K562 (cell line): ENCODE measurements at regions not wholly inside any gene's neighbourhood (a gene's known extent, or its start where the extent isn't known, plus 50 kb on each side); places are given as distances from the start of the nearest gene placed in this dataset.

Source experiments
- ASH1L ChIP-seq: fragments of 450-650 bp; IDR thresholded peaks from 2 replicates; pipeline ENCODE4 v1.6.1; 2018; ENCODE audit warnings: borderline replicate concordance, mild to moderate bottlenecking, low read depth; ENCODE audit not compliant: partially characterized antibody
- CBX1 ChIP-seq: sonication (generic); IDR thresholded peaks from 2 replicates; pipeline ENCODE4 v1.6.1; 2016; ENCODE audit warnings: antibody characterized with exemption, low read depth, mild to moderate bottlenecking
- DMBX1 ChIP-seq: fragments of 250-450 bp; sonication (Bioruptor Pico); IDR thresholded peaks from 2 replicates; pipeline ENCODE4 v1.8.0; 2022; ENCODE audit warnings: inconsistent platforms, mild to moderate bottlenecking, moderate library complexity, borderline replicate concordance
- FOXK2 ChIP-seq, 2 experiments: fragments of 450-650 bp; IDR thresholded peaks in 1 of 2; conservative IDR thresholded peaks in 1 of 2; 2 replicates each; pipeline ENCODE4 v1.6.1; 2016; ENCODE audit warnings: low read depth in 2 of 2, mild to moderate bottlenecking in 1 of 2
- FUS ChIP-seq: fragments of 200-400 bp; formaldehyde crosslinking; optimal IDR thresholded peaks from 2 replicates; pipeline ENCODE3; 2017; ENCODE audit warnings: low read depth, low read length
- HMGN3 ChIP-seq: IDR thresholded peaks from 2 replicates; pipeline ENCODE4 v1.6.1; 2011; ENCODE audit warnings: borderline replicate concordance, low read depth, mild to moderate bottlenecking, mixed read lengths, low read length; ENCODE audit not compliant: insufficient read length; ENCODE audit errors: extremely low read depth
- ILF3 ChIP-seq: fragments of 450-650 bp; IDR thresholded peaks from 2 replicates; pipeline ENCODE4 v1.6.1; 2018; ENCODE audit warnings: antibody characterized with exemption, mild to moderate bottlenecking, moderate library complexity, borderline replicate concordance
- MAFG ChIP-seq: fragments of 450-650 bp; conservative IDR thresholded peaks from 2 replicates; pipeline ENCODE4 v1.6.1; 2016; ENCODE audit warnings: missing genetic modification characterization, missing compliant biosample characterization
- PHB ChIP-seq: fragments of 250-450 bp; sonication (Bioruptor Pico); IDR thresholded peaks from 2 replicates; pipeline ENCODE4 v1.5.0; 2021
- PHF20 ChIP-seq: fragments of 450-650 bp; IDR thresholded peaks from 2 replicates; pipeline ENCODE4 v1.6.1; 2018; ENCODE audit not compliant: partially characterized antibody
- SRSF1 ChIP-seq: fragments of 200-400 bp; formaldehyde crosslinking; IDR thresholded peaks from 2 replicates; pipeline ENCODE4 v1.6.1; 2017; ENCODE audit warnings: mild to moderate bottlenecking, low read depth, low read length, moderate library complexity
- TCF3 ChIP-seq: sonication (generic); formaldehyde crosslinking; IDR thresholded peaks from 2 replicates; pipeline ENCODE4 v1.4.0; 2020; ENCODE audit warnings: mild to moderate bottlenecking, missing genetic modification reagents
- TEAD2 ChIP-seq: fragments of 450-650 bp; IDR thresholded peaks from 2 replicates; pipeline ENCODE4 v1.6.1; 2016; ENCODE audit warnings: missing genetic modification characterization, control low read depth, missing compliant biosample characterization
- TGIF2 ChIP-seq: sonication (generic); formaldehyde crosslinking; IDR thresholded peaks from 2 replicates; pipeline ENCODE4 v1.8.1; 2022; ENCODE audit warnings: mild to moderate bottlenecking, missing genetic modification reagents, moderate library complexity
- ZKSCAN1 ChIP-seq: fragments of 150-350 bp; IDR thresholded peaks from 2 replicates; pipeline ENCODE4 v1.6.1; 2016; ENCODE audit warnings: low read depth, low read length
- ZNF239 ChIP-seq: fragments of 250-450 bp; sonication (Bioruptor Pico); IDR thresholded peaks from 2 replicates; pipeline ENCODE4 v1.4.0; 2020; ENCODE audit warnings: mild to moderate bottlenecking
- ZNF253 ChIP-seq: fragments of 250-450 bp; sonication (Bioruptor Pico); conservative IDR thresholded peaks from 2 replicates; pipeline ENCODE4 v1.6.1; 2021; ENCODE audit warnings: mild to moderate bottlenecking
- ZNF584 ChIP-seq: fragments of 200-800 bp; sonication (Bioruptor generic); IDR thresholded peaks from 2 replicates; pipeline ENCODE4 v1.6.1; 2016; ENCODE audit warnings: low read depth, mild to moderate bottlenecking, missing genetic modification characterization, missing compliant biosample characterization
- TF ChIP-seq, protein P1 (sequence below): fragments of 250-450 bp; sonication (Bioruptor Pico); IDR thresholded peaks from 2 replicates; pipeline ENCODE4 v1.4.0; 2020
- TF ChIP-seq, protein P2 (sequence below), 2 experiments: fragments of 250-450 bp in 1 of 2; fragments of 450-650 bp in 1 of 2; sonication (Bioruptor Pico) in 1 of 2; IDR thresholded peaks; 2 replicates each; pipeline versions ENCODE4 v1.6.1 to v1.8.0; 2016 to 2021; ENCODE audit warnings: mild to moderate bottlenecking in 2 of 2, moderate library complexity in 2 of 2, missing compliant biosample characterization in 1 of 2, missing genetic modification characterization in 1 of 2
- TF ChIP-seq, protein P3 (sequence below): sonication (generic); formaldehyde crosslinking; IDR thresholded peaks from 2 replicates; pipeline ENCODE4 v1.8.0; 2023; ENCODE audit warnings: mild to moderate bottlenecking, missing genetic modification reagents

DNA sequence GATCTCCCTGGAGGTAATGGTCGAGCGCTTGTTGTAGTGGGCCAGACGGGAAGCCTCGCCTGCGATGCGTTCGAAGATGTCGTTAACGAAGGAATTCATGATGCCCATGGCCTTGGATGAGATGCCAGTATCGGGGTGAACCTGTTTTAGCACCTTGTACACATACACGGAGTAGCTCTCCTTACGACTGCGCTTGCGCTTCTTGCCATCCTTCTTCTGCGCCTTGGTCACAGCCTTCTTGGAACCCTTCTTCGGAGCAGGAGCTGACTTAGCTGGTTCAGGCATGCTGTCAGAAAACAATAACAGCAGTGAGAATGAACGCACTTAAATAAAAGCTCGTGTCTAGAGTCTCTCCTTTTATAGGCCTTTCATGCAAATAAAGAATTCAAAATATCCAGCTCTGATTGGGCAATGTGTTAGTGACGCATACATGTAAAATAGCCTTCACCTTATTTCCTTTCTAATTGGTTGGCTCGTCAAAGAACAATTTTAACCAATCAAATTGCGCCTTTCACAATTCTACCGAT, 129.2 kb downstream of the HFE start (continued):
- TF ChIP-seq, protein P1, sequence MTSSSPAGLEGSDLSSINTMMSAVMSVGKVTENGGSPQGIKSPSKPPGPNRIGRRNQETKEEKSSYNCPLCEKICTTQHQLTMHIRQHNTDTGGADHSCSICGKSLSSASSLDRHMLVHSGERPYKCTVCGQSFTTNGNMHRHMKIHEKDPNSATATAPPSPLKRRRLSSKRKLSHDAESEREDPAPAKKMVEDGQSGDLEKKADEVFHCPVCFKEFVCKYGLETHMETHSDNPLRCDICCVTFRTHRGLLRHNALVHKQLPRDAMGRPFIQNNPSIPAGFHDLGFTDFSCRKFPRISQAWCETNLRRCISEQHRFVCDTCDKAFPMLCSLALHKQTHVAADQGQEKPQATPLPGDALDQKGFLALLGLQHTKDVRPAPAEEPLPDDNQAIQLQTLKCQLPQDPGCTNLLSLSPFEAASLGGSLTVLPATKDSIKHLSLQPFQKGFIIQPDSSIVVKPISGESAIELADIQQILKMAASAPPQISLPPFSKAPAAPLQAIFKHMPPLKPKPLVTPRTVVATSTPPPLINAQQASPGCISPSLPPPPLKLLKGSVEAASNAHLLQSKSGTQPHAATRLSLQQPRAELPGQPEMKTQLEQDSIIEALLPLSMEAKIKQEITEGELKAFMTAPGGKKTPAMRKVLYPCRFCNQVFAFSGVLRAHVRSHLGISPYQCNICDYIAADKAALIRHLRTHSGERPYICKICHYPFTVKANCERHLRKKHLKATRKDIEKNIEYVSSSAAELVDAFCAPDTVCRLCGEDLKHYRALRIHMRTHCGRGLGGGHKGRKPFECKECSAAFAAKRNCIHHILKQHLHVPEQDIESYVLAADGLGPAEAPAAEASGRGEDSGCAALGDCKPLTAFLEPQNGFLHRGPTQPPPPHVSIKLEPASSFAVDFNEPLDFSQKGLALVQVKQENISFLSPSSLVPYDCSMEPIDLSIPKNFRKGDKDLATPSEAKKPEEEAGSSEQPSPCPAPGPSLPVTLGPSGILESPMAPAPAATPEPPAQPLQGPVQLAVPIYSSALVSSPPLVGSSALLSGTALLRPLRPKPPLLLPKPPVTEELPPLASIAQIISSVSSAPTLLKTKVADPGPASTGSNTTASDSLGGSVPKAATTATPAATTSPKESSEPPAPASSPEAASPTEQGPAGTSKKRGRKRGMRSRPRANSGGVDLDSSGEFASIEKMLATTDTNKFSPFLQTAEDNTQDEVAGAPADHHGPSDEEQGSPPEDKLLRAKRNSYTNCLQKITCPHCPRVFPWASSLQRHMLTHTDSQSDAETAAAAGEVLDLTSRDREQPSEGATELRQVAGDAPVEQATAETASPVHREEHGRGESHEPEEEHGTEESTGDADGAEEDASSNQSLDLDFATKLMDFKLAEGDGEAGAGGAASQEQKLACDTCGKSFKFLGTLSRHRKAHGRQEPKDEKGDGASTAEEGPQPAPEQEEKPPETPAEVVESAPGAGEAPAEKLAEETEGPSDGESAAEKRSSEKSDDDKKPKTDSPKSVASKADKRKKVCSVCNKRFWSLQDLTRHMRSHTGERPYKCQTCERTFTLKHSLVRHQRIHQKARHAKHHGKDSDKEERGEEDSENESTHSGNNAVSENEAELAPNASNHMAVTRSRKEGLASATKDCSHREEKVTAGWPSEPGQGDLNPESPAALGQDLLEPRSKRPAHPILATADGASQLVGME (CRISPR knock-in tag), result peak; percentile 88
- TF ChIP-seq ZNF584 (no peak), TGIF2 (CRISPR knock-in tag) (peak; percentile 98), HMGN3 (no peak), PHF20 (no peak), ZKSCAN1 (peak; percentile 80; the same call in 1 of the 2 replicates), FOXK2 (conservative IDR thresholded peaks at IDR 0.05 in 1 of 2, IDR thresholded peaks at IDR 0.05 in 1 of 2; ENCODE audit: low read depth in 2 of 2) (peak; percentile 93 to 94), ASH1L (peak; percentile 88), CBX1 (peak; percentile 85), TCF3 (CRISPR knock-in tag) (peak; percentile 14; the same call in 1 of the 2 replicates), TEAD2 (no peak), ILF3 (0 out of 2 replicates have a peak, but pooled peaks have one; percentile 16), DMBX1 (CRISPR knock-in tag) (no peak), SRSF1 (no peak), FUS (peak; percentile 74), ZNF239 (CRISPR knock-in tag) (0 out of 2 replicates have a peak, but pooled peaks have one; percentile 29), ZNF253 (CRISPR knock-in tag) (no peak; the same call in 1 of the 2 replicates), MAFG (tag) (peak; percentile 62), PHB (CRISPR knock-in tag) (no peak)
- TF ChIP-seq, protein P2, sequence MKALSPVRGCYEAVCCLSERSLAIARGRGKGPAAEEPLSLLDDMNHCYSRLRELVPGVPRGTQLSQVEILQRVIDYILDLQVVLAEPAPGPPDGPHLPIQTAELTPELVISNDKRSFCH (CRISPR knock-in tag; IDR thresholded peaks at IDR 0.05), result no peak
- TF ChIP-seq, protein P2 (tag; IDR thresholded peaks at IDR 0.05), result peak; percentile 78
- TF ChIP-seq, protein P3, sequence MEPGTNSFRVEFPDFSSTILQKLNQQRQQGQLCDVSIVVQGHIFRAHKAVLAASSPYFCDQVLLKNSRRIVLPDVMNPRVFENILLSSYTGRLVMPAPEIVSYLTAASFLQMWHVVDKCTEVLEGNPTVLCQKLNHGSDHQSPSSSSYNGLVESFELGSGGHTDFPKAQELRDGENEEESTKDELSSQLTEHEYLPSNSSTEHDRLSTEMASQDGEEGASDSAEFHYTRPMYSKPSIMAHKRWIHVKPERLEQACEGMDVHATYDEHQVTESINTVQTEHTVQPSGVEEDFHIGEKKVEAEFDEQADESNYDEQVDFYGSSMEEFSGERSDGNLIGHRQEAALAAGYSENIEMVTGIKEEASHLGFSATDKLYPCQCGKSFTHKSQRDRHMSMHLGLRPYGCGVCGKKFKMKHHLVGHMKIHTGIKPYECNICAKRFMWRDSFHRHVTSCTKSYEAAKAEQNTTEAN (CRISPR knock-in tag), result peak; percentile 0
